Breast epithelium (tissue), 4 donors: ENCODE measurements at regions not wholly inside any gene's neighbourhood (a gene's known extent, or its start where the extent isn't known, plus 50 kb on each side); places are given as distances from the start of the nearest gene placed in this dataset.

Source experiments
- DNase-seq, 2 donors: peaks; one replicate each; pipeline ENCODE4 v3.0.0-alpha.2; 2019; ENCODE audit warnings: low spot score in 2 of 2
- H3K27ac ChIP-seq, 2 donors: fragments of 200-600 bp; sonication (generic) in 1 of 2; one replicate each; pipeline ENCODE4 v1.5.1; 2016 to 2019; ENCODE audit warnings: mild to moderate bottlenecking in 1 of 2
- H3K27me3 ChIP-seq, 2 donors: fragments of 200-600 bp; sonication (generic) in 1 of 2; one replicate each; pipeline versions ENCODE4 v1.5.1 to v1.6.0; 2017 to 2019; ENCODE audit warnings: control low read depth in 1 of 2, mild to moderate bottlenecking in 1 of 2
- H3K36me3 ChIP-seq: fragments of 200-600 bp; one replicate; pipeline ENCODE4 v1.5.1; 2019
- H3K4me1 ChIP-seq, 2 donors: fragments of 200-600 bp; sonication (generic); one replicate each; pipeline ENCODE4 v1.5.1; 2016 to 2019; ENCODE audit warnings: control low read depth in 1 of 2
- H3K4me3 ChIP-seq, 3 donors: fragments of 200-600 bp; sonication (generic); 1 replicate in 2 of 3; 2 replicates in 1 of 3; pipeline ENCODE4 v1.5.1; 2016 to 2019; ENCODE audit warnings: mild to moderate bottlenecking in 3 of 3, moderate library complexity in 2 of 3
- H3K9me3 ChIP-seq, 2 donors: fragments of 200-600 bp; sonication (generic) in 1 of 2; one replicate each; pipeline ENCODE4 v1.5.1; 2016 to 2019; ENCODE audit warnings: control low read depth in 1 of 2
- CTCF ChIP-seq, 3 donors: fragments of 450-650 bp; IDR thresholded peaks; one replicate each; pipeline ENCODE4 v1.5.1; 2016 to 2017; ENCODE audit warnings: antibody characterized with exemption in 3 of 3, mild to moderate bottlenecking in 3 of 3, moderate library complexity in 3 of 3
- POLR2A ChIP-seq: fragments of 450-650 bp; IDR thresholded peaks from one replicate; pipeline ENCODE4 v1.6.1; 2016; ENCODE audit warnings: antibody characterized with exemption, mild to moderate bottlenecking, moderate library complexity
- POLR2AphosphoS5 ChIP-seq, 3 donors: sonication (generic); formaldehyde crosslinking; IDR thresholded peaks; one replicate each; pipeline ENCODE4 v1.6.1; 2017; ENCODE audit warnings: antibody characterized with exemption in 3 of 3
- intact Hi-C: fragments of 100-400 bp; cut with DNase I; formaldehyde crosslinking; loops from one replicate; pipeline ENCODE4 v1.15.1; 2023; ENCODE audit warnings: low total_unique reads

GRCh38 chr4:79748835-79749234, 324.2 kb downstream of the ANTXR2 start:
- no peak for TF ChIP-seq POLR2A
- no peaks in the 10 kb centered on the region for H3K9me3 ChIP-seq
- H3K36me3 ChIP-seq: no peaks in the 10 kb centered on the region
- intact Hi-C loops: no loop called here
- H3K4me1 ChIP-seq: no peaks in the 10 kb centered on the region
- H3K4me3 ChIP-seq: no peak overlapping the region
- no peak for DNase-seq
- no peak overlapping the region for H3K27ac ChIP-seq
- H3K27me3 ChIP-seq: no peaks in the 10 kb centered on the region

GRCh38 chr4:79747252-79747651, 325.8 kb downstream of the ANTXR2 start:
- DNase-seq: no peak
- no peaks in the 10 kb centered on the region for H3K4me1 ChIP-seq
- H3K27me3 ChIP-seq: no peaks in the 10 kb centered on the region
- no peak overlapping the region for H3K4me3 ChIP-seq
- H3K9me3 ChIP-seq: no peaks in the 10 kb centered on the region
- H3K36me3 ChIP-seq: no peaks in the 10 kb centered on the region
- TF ChIP-seq POLR2AphosphoS5 (IDR thresholded peaks at IDR 0.05) (no peak), CTCF (IDR thresholded peaks at IDR 0.05) (no peak), POLR2A (no peak)
- intact Hi-C loops: no loop called here
- H3K27ac ChIP-seq: no peak overlapping the region

- TF ChIP-seq CTCF (IDR thresholded peaks at IDR 0.05) (no peak), POLR2AphosphoS5 (IDR thresholded peaks at IDR 0.05) (no peak), POLR2A (no peak)
- DNase-seq: no peak
- H3K36me3 ChIP-seq: no peaks in the 10 kb centered on the region
- H3K4me1 ChIP-seq: no peaks in the 10 kb centered on the region
- no peaks in the 10 kb centered on the region for H3K9me3 ChIP-seq
- H3K4me3 ChIP-seq: no peak overlapping the region
- H3K27ac ChIP-seq: no peak overlapping the region
- H3K27me3 ChIP-seq: no peaks in the 10 kb centered on the region
- intact Hi-C loops: no loop called here
These were observed 330.0 kb downstream of the ANTXR2 start for GRCh38 chr4:79743014-79743413.

- no peak overlapping the region for H3K27ac ChIP-seq
- H3K36me3 ChIP-seq: no peaks in the 10 kb centered on the region
- intact Hi-C loops: no loop called here
- no peaks in the 10 kb centered on the region for H3K27me3 ChIP-seq
- no peaks in the 10 kb centered on the region for H3K4me1 ChIP-seq
- no peak overlapping the region for H3K4me3 ChIP-seq
- DNase-seq: no peak
- no peak for TF ChIP-seq CTCF (IDR thresholded peaks at IDR 0.05)
- no peak for TF ChIP-seq POLR2A
- no peak for TF ChIP-seq POLR2AphosphoS5 (IDR thresholded peaks at IDR 0.05)
- H3K9me3 ChIP-seq: no peaks in the 10 kb centered on the region
These were observed 331.9 kb upstream of the GK2 start for GRCh38 chr4:79739912-79740311.

GRCh38 chr4:79723507-79723906, 315.5 kb upstream of the GK2 start:
- intact Hi-C loops: no loop called here
- H3K27ac ChIP-seq: no peak overlapping the region

More at GRCh38 chr4:79723507-79723906, 315.5 kb upstream of the GK2 start:
- Histone ChIP-seq H3K4me3 (no peak overlapping the region), H3K27me3 (no peaks in the 10 kb centered on the region), H3K4me1 (no peaks in the 10 kb centered on the region), H3K9me3 (no peaks in the 10 kb centered on the region), H3K36me3 (no peaks in the 10 kb centered on the region)
- TF ChIP-seq CTCF (IDR thresholded peaks at IDR 0.05) (no peak), POLR2AphosphoS5 (IDR thresholded peaks at IDR 0.05) (no peak), POLR2A (no peak)
- no peak for DNase-seq
